ENCODE measurements at regions not wholly inside any gene's neighbourhood (a gene's known extent, or its start where the extent isn't known, plus 50 kb on each side); places are given as distances from the start of the nearest gene placed in this dataset.

DNA sequence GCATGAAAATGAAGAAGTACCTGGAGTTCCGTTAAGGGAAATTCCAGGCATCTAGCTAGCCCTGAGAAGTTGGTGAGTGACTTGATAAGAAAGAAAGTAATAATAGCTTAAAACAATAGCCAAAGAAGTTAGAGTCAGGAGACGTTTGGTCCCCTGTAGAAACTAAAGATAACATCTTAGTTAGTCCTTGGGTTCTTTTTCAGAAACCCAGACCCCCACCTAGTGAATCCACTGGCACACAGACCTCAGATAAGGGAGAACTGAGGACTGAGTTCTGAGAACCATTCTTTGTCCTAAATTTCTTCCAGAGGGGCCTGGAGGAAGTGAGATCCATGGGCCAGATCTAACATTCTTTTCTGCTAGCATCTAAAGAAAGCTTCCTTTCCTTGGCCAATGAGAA, 335.4 kb downstream of the SLC4A3 start:
- no peak for DNase-seq

DNA sequence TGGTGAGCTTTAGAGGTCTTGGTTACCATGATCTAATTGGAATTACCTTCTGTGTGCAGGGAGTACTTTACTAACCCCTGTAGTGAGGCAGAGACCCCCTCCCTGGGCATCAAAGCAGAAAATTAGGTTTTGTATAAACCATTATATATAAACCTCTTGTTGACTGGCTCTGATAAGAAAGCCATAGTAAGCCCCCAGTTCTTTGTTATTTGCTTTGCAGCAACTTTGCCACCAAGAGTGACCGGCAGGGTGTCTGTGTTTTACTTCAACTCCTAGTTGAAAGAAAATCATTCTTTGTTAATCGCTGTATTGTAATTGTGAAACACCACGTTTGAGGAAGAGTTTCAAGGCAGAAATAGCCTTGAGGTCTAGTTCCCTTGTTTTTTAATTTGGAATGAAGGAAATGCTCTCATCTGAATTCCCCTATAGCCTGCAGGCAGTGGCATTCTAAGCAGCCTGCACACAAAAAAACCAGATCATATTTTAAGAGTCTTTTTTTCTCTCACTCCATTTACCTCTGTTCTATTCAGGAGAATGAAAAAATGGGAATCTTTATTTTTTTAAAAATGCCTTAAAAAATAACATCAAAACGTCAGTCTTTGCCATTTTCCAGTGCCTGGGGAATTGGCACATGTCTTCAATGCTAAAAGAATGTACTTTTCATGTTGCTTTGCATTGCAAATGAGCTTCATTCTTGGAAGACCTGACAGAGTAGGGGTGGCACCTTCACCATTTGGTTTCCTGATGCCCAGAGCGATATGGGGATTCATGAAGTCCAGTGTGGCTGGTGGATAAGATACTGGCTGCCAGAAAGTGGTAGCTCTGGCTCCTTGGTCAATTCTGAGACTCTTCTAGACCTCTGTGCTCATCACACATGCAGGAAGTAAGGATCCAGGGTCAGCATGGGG, 338.1 kb downstream of the SLC4A3 start:
- DNase-seq, result no peak

DNA sequence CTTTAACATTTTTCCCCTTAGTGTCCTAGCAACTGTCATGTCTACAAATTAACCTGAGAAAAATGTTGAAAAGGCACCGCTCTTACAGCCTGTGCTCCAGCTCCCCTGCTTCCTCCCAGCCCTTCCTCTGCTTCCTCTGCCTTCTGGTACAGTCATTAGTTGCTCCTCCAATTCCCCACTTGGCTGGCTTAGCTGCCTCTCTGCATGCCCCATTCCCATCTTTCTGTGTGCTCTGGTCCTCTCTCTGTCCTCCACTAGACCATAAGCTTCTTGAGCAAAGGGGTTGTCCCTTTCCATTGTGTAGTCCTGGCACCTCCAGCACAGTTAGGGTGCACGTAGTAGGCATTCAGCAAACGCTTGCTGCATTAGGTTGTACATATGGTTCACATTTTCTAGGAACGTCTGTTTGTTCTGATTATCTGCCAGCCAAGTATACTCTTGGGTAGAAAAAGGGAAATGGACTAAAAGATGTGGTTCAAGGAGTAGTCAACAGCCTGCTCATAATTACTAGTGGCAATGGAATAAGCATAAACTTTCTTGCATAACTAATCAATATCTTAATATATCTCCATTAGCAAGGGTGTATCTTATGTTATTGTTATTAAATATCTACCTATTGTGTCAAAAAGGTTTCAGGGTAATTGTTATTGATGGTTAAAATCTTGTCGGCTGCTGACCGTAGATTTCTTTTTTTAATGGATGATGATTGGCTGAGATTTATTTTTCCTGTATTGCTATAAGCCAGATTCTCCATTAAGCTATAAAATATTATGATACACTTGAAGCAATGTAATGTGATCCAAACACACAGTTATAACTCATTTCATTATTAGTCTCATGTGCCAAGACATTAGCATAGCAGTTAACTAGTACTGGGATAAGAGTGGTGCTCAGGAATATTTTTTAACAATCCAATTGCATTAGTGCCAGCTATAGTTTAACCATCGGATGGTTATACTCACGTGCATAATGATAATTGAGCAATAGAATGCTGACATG, 340.1 kb downstream of the SLC4A3 start:
- no peak for DNase-seq

DNA sequence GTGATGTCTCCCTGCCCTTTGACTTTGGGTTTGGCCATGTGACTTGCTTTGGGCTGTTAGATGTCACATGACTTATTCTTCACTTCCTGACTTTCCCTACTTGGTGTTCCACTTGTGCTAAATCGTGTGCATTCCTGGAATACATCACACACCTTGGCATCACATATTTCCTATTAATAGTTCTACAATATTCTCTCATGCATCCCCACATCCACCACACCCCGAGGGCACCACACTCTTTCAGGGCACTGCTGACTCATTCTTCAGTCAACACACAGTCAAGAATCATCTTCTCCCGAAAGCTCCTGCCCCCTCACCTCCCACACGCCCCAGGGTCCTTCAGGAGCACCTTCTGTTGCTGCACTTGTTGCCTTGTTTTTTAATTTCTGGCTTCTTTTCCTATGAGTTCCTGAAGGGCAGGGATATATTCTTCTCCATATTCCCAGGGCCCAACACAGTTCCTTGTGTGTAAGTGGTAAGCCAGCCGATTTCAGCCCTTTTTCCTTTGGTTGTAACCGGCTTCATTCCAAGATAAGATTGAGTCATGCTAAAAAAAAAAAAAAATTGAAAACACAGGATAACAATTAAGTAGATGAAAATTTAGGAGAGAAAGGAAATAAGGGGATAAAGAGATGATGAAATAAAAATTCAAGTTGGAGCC, 341.4 kb downstream of the SLC4A3 start:
- DNase-seq, result no peak

DNA sequence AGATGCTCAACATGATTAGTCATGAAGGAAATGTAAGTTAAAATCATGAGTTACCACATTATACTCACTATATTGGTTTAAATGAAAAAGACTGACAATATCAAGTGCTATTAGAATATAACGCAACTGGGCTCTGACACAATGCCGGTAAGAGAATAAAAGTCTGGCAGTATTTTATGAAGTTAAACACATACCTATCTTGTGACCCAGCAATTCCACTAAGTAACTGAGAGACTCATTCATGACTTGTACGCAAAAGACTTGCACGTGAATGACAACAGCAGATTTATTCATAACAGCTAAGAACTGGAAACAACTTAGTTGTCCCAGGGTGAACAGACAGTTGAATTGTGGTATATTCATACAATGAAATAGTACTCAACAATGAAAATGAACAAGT, 342.1 kb downstream of the SLC4A3 start:
- DNase-seq, result no peak

DNA sequence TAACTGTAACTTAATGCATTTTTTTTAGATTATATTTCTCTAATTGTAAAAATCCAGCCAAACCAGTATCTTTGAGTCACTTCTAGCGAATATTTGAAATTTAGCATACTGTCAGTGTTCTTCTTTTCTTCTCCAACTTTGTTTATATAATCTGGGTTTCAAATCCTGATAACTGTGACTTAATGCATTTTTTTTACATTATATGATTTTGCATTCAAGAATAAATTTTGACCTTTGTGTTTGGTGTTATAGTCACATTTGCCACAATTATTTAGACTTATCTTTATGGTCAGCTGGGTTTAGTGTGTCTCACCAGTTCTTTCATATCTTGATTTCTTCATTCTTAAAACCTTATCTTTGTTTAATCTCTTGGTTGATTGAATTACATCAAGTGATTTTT, 345.7 kb downstream of the SLC4A3 start:
- DNase-seq, result no peak

DNA sequence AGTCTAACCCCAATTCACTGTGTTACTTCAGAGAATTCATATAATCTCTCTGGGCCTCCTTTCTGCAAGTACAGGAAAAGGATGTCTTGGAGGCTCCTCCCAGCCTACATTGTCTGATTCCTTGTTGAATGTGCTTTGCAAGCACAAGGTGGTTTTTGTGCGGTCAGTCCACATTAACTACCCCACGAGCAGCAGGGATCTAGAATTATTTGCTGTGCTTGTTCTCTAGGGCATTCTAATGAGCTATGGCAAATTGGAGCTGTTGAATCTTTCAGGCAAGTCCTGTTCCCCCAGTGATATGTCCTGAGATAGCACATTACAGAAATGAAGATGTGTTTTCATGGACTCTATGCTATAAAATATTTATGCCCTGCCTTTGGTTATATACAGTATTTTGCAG, 349.4 kb downstream of the SLC4A3 start:
- no peak for DNase-seq

DNA sequence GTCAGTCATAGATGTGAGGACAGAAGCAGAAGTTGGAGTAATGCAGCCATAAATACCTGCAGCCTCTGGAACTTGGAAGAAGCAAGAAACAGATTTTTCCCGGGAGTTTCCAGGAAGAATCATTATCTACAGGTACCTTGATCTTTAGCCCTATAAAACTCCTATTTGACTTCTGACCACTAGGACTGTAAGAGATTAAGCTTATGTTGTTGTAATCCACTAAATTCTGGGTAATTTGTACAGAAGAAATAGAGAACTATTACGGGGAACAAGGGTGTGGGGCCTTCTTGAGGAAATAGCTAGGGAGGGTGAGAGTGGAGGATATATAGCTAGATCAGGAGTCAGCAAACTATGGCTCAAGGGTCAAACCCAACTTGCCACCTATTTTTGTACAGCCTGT, 353.2 kb downstream of the SLC4A3 start:
- DNase-seq, result no peak

DNA sequence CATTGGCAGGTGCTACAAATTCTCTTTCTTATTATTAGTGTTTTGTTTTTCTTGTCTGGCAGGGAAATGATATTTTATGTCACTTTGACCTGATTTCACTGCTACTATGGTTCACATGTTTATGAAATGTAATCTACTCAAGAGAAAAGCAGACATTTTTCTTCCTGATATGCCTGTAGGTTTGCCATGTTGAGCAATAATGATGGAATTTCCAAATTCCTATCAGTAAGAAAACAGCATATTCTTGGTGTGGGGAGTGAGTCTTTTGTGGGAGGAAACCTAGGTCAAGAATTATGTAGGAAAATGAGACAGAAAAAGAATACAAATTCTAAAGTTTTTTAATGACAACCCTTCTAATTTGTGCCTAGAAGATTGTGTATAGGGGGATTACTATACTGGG, 356.4 kb downstream of the SLC4A3 start:
- DNase-seq, result no peak

DNA sequence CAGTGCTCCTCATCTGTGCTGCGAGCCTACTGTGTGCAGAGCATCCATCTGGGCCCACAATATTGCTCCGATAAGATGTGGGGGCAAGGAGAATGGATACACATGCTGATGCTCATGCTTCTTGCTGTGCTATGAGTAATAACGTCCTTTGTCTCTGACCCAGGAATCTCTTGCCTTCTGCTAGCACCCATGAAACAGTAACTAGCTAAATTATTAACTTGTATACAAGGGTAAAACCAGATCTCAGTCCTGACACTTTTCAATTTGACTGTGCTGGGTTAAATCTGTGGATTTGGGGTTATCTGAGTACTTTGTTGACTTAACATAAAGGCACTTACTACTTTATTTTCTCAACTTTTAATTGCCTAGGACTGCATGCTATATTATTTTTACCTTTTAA, 357.6 kb downstream of the SLC4A3 start:
- no peak for DNase-seq

DNA sequence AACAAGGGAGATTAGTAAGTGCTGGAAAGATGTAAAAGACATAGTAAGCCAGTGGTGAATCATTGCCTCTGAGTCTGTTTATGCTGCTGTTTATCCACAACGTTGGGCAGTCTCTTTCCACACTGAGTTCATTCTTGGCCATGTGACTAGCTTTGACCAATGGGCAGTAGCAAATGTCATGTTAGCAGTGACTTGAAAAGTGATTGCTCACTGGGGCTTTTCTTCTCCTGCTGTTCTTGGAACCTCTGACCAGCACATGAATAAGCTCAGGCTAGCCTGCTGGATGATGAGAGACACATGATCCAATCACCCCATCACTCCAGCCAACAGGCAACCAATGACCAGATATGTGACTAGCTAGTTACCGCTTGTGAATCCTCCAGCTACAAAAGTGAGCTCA, 360.4 kb downstream of the SLC4A3 start:
- no peak for DNase-seq

DNA sequence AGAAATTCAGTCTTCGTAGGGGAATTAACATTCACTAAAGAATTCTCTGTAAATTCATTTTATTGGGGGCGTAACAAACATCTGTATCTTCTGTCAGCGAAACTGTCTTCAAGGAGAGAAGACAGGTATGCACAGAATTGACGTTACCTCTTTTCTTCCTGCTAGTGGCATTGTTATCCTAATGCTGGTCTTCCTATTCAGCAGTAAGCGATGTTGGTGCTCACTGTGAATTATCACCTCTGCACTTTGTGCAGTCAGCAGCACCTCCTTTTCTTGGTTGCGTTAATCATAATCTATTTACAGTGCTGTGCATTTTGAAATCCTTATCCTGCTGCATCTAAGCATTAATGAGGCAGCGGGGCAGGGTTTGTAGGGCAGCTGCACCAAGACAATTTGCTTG, 362.3 kb downstream of the SLC4A3 start:
- no peak for DNase-seq

DNA sequence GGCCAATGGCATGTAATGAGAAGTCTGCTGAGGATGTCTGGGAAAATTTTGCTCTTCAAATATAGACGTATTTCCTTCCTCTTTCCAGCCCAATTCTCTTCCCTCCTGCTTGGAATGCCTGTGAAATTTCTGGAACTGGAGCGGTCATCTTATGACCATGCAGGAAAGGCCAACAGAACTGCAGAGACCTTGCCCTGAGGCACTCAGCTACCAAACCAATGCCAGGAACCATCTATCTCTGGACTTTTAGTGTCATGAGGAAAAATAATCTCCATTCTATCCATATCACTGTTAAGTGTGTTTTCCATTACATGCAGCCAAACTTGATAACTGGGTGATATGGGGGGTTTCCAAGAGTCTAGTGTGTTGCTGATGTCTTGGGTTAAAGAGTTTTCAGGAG, 363.7 kb downstream of the SLC4A3 start:
- DNase-seq, result no peak

DNA sequence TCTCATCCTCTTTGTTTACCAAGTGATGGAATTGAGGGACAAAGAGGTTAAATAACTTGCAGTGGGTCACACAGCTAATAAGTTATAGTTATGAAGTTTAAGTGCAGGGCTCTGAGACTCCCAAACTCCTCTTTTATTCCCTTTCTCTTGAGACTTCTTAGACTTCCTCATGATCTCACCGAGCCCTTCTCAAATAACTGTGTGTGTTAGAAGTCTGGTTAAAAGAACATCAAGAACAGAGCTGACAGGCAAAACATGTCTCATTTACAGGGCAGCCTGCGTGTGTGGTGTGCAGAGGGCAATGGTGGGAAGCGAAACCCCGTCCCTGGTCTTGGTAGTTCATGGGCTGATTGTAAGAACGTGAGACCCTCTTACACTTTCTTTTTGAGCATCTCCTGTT, 368.0 kb downstream of the SLC4A3 start:
- no peak for DNase-seq

DNA sequence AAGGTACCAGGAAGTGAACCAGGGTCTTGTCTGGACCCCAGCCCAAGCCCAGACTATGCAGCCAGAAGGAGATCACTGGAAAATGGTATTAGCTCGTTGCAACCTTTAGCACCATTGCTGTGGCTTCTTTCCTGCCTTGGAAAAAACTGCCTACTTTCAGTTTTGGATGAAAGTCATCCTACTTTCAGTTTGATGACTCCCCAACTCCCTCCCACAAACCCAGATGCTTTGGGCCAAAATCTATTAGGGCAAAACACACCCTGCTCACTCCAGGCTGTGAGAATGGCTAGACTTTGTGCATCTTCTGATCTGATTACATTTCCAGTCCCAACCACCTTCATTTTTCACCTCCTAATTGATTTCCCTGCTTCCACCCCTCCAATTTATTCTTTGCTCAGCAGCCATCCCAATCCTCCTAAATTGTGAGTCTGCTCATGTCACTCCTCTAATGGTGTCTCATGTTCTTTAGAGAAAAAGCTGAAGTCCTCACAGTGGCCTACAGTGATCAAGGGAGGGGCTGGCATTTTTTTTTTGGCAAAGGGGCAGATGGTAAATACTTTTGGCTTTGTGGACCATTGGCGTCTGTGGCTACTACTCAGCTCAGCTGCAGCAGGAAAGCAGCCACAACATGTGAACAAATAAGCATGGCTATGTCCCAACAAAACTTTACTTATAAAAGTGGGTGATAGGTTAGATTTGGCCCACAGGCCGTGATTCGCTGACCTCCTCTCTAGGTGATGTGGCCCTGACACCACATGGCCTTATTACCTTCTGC, 368.7 kb downstream of the SLC4A3 start:
- no peak for DNase-seq

DNA sequence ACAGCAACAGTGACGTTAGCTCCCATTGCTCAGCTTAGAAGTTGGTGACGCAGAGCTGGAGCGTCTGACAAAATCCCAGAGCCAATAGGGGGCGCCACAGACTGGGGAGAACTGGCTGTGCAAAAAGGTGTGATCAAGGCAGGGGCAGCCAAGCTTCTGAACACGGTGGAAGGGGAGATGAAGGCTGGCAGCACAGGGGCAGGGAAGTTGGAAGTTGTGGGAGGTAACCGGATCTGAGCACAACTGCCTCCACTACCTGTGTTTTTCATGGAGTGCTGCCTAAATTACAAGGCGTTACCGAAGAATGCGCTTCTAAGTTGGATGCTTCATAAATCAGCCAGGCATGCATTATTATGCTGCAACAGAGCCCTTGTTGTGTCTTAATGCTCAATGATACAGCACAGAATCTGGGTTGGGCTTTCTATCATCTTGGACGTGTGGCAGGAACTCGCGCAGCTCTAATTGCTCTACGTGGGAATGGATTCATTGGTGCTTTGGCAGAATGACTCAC, 370.0 kb downstream of the SLC4A3 start:
- DNase-seq, result no peak

DNA sequence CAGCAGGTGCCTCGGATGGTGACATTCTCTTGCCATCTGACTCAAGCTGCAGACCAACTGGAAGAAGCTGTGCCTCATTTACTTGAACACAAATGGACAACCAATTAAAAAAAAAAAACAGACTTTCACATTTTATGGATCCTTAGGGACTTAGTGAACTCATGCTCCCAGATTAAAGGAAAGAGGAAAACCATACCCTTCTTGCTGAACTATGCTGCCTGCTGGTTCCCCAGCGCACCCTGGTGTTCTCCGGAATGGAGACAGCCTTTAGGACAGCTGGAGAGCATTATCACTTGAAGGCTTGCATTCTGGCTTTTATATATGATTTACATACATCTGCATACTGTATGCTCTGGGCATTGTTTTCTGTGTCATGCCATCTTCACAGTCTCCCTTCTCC, 370.7 kb downstream of the SLC4A3 start:
- no peak for DNase-seq

DNA sequence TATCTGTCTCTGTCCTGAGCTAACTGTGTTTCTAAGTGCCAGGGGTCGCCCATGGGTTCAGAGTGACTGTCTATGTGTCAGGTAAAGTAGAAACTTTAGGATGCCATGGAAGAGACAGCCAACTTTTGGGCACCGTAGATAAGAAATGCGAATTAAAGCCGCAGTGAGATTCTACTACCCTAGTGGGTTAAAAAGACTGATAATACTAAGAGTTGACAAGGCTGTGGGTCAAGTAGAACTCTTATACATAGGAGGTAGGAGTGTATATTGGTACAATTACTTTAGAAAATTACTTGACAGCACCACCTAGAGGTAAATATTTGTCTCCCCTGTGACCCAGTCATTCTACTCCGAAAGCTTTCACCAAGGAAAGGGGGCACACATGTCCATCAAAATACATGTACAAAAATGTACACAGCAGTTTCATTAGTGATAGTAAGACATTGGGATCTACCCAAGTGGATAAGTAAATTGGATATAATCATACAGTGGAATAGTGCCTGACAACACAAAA, 371.3 kb downstream of the SLC4A3 start:
- DNase-seq, result no peak

DNA sequence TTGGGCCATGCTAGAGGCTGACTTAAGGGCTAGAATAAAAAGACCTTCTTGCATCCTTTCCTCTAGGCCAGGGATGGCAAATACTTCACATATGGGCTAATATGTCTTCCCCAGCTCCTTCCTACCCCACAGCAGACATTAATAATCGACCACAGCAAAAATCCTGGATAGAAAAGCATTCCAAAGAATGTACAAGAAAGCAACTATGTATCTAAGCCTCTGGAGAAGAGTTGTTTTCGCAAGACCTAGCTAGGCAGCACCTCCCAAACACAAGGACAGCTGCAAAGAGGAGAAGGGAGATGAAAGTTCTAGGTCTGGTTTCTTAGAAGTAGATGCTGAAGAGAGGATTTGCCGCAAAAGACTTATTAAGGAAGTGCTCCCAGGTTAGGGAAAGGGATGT, 372.6 kb downstream of the SLC4A3 start:
- DNase-seq, result no peak

DNA sequence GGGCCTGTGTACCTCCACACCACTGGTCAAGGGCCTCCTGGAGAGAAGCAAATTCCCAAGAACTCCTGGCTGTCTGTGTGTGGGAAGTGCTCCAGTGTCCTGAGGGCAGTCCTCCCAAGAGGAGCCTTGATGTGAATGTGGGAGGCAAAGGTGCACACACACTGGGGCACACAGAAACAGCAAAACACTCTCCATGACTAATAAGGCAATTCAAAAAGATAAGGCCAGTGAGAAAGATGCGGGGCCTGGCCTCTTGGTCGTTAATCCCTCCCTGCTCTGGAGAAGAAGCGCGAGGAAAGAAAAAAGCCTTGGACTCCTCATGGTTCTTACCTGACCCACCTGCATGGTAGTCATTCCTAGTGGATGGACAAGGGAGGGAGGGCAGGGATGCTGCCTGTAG, 373.2 kb downstream of the SLC4A3 start:
- no peak for DNase-seq

DNA sequence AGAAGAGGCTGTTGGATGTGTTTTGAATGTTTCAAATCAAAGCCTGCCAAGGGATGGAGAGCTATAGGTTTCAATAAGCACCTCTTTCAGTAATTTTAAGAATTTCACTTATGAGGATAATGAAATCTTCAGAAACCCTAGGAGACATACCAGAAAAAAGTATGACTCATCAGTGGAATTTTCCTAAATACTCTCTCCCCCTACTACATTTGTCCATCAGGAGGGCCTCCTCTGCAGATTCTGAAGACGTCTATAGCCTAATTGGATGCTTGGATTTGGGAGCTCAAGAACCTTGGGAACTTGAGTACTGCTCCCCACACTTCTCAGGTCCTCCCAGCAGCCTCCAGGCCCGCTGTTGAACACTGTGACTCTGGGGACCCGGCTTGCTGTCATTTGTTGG, 374.3 kb downstream of the SLC4A3 start:
- DNase-seq, result no peak

DNA sequence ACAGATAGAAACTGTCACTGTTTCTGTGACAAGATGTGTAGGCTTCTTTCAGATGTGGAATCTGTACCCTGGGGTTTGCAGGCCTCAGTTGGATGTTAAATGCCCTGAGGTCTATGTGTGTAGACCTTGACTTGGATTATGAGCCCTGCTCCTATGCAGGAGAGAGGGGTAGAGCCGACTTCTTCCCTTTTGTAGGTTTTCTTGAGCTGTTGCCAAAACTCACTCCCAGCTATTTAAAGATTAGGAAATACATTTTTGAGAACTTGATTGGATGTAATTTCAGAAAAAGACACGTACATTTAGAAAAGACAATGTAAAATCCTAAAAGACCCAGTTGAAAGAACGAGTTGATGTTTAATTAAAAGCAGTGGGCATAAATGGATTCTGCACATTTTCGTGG, 374.8 kb downstream of the SLC4A3 start:
- DNase-seq, result no peak
